ENCODE measurements at regions not wholly inside any gene's neighbourhood (a gene's known extent, or its start where the extent isn't known, plus 50 kb on each side); places are given as distances from the start of the nearest gene placed in this dataset.
"Not testable (repeated sequence)": the region's sequence is repeated elsewhere in the genome, so short reads cannot be mapped to it uniquely, and the experiment has no call there.

- DNase-seq, result no peak
These were observed 301.5 kb downstream of the NDUFA10 start for GRCh38 chr2:239723486-239724193.

DNA sequence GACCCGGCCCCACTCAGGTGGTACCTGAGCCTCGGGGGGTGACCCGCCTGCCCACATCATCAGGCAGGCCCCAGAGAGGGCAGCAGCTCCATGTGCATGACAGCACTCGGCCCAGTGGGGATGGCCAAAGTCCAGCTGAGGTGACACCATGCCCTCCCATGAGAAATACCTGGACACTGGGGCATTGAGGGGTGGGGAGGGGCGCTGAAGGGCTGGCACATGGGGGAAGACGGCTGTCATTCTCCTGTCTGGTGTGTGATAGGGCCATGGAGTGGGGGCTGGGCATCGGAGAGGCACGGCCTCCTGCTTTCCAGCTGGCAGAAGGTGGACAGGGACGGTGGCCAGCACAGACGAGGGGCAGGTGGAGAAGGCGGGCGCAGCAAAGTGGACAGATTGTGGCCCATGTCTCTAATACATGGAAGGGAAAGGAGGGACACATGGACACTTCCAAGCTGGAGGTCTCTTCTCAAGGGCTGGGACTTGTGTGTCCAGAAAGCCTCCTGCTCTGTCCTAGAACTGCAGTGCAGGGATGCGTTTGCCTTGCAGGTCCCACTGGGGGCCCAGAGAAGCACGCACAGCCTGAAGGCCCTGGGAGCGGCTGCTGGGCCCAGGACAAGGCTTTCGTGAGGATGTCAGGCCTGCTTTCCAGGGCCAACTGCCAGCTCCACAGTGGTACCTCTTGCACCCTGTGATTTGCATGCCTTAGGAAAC lies 302.2 kb downstream of the NDUFA10 start:
- no peak for DNase-seq

- no peak for DNase-seq
These were observed 303.0 kb downstream of the NDUFA10 start for GRCh38 chr2:239721991-239722759.

- no peak for DNase-seq
These were observed 303.6 kb downstream of the NDUFA10 start for GRCh38 chr2:239721531-239721930.

DNA sequence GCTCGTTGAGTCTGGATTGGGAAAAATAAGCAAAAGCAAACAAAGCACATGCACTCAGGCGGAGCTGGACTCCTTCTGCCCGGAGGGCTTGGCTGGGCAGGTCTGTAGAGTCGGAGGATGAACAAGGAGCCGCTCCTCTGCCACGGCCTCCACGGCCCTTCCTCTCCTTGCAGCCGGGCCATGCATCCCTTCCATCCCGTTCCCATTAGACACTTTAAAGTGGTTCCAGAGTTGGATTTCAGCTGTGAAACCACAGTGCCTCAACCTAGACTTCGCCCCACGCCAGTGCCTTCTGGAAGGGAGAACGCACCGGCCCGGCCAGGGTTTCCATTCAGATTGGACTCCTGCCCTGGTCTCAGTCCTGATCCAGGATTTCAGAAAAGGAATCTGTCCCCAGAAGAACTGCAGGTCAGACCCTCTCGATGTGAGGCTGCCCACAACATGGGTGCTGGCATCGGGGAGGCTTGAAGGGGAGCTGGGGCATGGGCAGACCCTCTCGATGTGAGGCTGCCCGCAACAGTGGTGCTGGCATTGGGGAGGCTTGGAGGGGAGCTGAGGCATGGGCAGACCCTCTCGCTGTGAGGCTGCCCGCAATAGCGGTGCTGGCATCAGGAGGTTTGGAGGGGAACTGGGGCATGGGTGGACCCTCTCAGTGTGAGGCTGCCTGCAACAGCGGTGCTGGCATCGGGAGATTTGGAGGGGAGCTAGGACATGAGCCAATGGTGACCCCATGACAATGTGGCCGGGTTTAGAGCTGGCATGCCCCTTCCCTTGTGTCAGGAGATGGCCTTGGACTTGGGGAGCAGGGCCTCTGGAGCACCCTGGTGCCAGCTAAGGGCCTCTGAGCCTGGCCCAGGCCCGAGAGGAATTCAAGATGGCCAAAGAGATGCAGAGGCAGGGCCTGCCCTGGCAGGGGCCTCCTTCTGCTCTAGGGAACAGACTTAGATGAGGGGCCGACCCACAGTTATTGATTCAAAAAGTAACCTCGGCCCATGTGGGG lies 304.5 kb downstream of the NDUFA10 start:
- no peak for DNase-seq

GRCh38 chr2:239719791-239720360 lies 305.3 kb downstream of the NDUFA10 start:
- DNase-seq, result no peak

GRCh38 chr2:239718991-239719390 lies 306.2 kb downstream of the NDUFA10 start:
- not testable (repeated sequence) for DNase-seq

DNA sequence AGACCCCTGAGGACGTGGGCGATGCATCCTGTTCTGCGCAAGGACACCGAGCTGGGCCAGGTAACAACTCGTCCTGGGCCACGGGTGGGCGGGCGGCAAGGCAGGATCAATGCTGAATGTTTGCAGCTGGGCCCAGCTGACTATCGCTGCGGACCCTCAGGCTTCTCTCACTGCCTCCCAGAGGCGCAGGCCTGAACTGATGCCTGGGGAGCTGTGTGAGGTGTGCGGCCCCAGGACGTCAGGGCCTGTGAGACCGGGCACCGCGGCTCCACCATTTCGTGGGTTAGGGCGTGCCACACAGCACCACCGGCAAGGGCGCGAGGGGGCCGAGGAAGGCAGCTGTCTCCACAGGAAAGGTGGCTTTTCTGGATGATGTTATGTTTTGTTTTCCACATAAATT lies 307.4 kb downstream of the NDUFA10 start:
- DNase-seq, result no peak

DNA sequence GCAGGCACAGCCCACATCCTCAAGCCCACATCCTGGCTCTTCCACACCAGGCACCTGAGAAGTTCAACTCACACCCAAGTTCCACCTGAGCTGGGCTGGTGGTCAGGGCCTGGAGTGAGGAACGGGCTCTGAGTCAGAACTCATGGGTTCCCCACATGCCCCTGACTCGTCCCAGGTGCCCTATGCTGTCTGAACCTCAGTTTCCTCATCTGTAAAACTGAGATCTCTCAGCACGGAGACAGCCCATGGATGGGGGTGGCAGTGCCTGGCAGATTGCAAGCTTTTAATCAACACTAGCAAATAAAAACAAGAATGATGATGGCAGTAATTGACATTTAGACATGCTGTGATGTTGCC lies 307.8 kb downstream of the NDUFA10 start:
- DNase-seq, result no peak

DNA sequence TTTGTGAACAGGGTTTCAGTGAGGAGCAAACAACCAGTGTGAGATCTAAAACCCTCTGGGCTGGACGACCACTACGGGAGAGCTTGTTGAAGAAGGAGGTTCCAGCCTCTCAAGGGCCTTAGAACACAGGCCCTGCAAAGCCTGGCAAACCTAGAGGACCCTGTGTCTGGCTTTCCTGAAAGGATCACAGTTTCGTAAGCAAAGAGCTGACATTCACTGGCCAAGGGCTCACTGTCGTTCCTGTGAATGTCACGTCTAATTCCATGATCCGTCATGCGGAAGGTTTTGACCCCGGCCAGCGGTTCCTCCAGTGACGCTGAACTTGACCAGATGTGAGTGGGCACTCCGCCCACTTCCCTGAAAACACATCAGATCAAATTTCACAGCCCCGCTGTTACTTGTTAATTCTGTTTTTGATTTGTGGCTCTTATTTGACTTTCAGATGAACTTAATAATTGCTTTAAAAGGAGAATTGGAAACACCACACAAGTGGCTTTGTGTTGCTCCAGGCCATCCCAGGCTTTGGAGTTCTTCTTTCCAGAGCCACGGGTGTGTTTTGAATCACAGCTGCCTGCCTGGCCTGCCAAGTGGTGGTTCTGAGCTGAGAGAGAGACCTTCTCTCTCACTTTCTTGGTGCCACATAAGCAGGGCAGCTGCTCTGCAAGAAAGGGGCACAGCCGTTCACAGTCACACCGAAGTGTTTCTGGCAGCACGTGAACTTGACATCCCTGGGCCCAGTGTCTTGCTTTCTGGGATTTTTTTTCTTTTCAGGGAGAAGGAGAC lies 308.4 kb downstream of the NDUFA10 start:
- no peak for DNase-seq

DNA sequence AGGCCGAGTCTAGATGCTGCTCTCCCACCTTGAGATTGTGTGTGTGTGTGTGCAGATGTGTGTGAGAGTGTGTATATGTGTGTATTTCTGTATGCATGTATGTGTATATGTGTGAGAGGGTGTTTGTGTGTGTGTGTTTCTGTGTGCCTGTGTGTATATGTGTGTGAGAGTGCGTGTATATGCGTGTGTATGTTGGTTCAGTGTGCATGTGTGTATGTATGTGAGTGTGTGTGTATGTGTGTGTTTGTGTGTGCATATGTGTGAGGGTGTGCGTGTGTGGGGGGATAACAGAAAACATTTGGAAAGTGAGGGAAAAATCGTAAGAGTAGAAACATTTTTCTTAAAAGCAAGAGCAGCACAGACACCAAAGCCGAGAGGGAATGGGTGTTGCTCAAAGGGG lies 309.1 kb downstream of the NDUFA10 start:
- no peak for DNase-seq

DNA sequence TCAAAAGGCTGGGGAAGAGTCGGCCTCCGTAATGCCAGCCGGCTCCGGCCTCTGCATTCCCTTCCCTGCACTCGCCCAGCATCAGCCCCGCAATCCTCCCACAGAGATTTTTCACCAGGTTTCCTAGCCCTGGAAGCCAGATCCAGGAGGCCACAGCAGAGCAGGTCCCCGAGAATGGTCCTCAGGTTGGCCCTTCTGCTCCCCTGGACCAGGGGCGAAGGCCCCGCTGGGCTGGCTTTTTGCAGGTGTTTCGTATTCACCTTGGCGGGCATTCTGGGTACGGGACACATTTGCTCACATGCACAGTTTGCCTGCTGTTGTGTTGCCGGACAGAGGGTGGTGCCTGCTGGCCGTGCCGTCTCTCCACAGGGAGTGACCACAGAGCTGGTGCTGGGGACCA lies 309.5 kb downstream of the NDUFA10 start:
- DNase-seq, result no peak

GRCh38 chr2:239715202-239715601 lies 309.9 kb downstream of the NDUFA10 start:
- DNase-seq, result no peak

DNA sequence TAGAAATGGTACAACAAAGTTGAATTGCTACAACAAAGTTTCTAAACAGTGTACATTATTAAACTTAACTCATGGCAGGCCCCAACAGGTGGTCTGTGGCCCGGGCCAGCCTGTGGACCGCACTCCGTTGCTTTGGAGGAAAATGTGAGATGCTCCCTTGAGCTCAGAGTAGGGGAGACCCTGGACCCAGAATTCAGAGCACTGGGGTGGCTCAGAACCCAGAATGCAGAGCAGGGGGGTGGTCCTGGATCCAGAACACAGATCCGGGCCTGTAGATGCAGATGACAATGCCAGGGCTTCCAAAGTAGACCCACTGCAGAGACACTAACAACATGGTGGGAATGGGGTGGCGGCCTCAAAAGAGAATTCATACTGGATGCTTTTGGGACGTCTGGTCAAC lies 311.0 kb downstream of the NDUFA10 start:
- DNase-seq, result no peak

DNA sequence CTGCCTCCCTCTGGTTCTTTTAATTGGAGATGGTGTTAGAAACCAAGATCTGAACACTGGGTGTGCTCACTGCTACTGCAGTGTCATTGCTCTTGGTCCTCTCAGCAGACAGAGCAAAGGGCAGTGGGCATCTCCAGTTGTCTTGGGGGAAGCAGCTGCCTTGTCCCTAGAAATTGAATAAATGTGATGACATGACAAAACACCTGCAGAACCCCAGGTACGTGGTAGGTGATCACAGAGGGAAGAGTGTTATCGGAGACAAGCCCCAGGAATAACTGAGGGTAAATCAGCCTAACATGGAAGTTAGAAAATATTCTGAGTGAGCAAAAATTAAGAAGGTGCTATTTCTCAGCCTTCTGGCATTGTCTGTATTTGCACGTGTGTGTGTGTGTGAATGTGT lies 311.9 kb upstream of the HDAC4 start:
- DNase-seq, result no peak

DNA sequence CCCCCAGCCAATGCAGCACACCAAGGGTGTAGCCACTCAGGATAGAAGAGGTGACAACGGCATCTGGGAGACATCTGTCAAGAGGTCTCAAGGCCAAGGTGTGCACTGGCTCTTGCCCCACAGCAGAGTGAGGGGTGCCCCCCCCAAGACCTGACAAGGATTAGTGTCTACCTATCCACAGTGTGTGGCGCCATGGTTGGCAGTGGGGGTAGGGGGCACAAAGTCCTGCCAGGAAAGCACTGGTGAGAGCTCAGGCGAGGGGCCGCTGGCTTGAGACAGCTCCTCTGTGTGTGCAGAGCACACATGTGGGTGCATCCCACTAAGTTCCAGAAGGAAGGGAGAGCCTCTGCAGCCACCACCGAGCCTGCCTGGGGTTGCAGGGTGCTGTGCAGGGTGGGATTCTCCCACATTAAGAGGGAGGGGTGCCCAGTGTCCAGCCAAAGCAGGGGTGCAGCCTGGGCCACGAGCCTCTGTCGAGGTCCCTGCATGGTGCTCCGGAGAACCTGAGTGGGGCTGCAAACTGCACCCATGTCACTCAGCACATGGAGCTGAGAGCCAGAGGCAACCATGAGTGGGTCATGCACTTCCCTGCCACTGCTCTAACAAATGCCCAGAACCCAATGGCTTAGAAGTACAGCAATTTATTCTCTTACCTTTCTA lies 311.2 kb upstream of the HDAC4 start:
- no peak for DNase-seq

DNA sequence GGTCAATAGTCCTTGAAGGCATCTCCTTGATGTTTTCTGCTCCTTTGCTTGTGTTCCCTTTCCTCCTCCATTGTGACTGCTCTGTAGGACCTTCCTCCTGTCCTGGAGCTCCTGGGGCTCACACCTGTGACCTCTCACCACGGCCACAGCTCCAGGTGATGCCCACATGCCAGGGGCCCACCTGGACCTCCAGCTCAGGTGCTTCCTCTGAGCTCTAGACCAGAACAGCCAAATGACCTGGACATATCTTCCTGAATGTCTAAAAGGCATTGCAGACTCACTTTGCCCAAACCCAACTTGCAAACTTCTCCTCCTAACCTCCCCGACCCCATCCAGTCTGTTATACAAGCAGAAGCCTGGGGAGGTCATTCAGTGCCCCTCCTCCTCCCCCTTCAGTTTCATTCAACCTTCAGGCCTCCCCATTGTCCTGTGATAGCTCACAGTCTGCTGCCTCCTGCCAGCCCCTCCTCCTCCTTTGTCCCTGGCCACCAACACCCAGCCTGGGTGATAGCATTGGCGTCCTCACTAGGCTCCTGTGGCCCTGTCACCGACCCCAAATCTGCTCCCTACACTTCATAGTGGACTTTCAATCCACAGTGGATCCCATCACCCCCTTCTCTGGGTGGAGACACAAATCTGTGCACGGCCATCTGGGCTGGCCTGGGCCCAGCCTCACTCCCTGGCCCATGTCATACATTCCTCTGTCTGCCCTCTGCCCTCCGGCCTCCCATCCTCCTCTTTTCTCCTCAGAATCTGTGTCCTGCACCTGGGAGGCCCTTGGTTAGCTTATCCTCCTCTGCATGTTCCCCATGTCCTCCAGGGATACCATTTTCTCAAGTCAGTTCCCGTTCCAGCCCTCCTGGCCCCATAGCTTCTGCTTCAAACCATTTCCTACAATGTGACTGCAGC lies 310.4 kb upstream of the HDAC4 start:
- DNase-seq, result peak; percentile 14

DNA sequence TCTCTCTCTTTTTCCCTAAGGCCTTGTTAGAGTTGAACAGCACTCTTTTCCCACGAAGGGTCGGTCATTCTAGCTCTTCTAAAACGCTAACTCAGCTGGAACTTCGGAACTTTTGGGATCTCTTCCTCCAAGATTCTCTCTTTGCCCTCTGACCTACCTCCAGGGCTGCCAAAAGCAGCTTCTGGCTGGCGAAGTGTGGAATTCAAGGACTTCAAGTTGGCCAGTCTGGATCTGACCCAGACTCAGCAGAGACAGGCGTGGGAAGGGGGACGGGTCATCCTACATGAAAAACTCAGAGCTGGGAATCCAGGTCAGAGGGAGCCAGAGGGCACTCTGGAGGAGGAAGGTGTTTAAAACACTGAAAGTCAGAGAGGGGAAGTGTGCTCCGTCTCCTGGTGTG lies 305.5 kb upstream of the HDAC4 start:
- no peak for DNase-seq

- no peak for DNase-seq
These were observed 303.9 kb upstream of the HDAC4 start for GRCh38 chr2:239704737-239705136.

- no peak for DNase-seq
These were observed 303.0 kb upstream of the HDAC4 start for GRCh38 chr2:239703834-239704233.
